ENCODE measurements at regions not wholly inside any gene's neighbourhood (a gene's known extent, or its start where the extent isn't known, plus 50 kb on each side); places are given as distances from the start of the nearest gene placed in this dataset.

DNA sequence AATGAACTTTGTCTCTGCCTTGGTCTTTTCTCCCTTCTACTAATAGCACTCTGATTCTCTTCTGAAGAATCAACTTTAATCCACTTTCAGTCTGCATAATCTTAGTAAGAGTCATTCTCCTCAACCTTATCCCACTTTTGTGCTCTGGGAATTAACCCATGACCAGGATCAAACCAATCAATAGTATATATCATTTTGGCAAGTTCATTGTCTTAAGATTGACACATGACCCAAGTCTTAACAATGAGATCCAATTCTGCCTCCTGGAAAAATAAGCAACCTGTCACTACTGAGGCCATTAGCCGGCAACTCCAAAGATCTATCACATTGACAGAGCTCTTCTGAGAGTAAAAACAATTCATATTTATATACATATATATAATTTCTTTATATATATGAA is 1358.4 kb upstream of the ADGRL3 start:
- no peak for TF ChIP-seq CEBPB (IDR thresholded peaks at IDR 0.05)
- no peak for TF ChIP-seq TEAD4 (IDR thresholded peaks at IDR 0.05)
- no peak for TF ChIP-seq FOXM1 (IDR thresholded peaks at IDR 0.05; ENCODE audit: borderline replicate concordance, low read depth)
- no peak for TF ChIP-seq EGR1 (IDR thresholded peaks at IDR 0.05)
- no peak for TF ChIP-seq TAF1 (IDR thresholded peaks at IDR 0.05; ENCODE audit: low read depth)
- no peak for TF ChIP-seq RAD21 (IDR thresholded peaks at IDR 0.05; ENCODE audit: low read depth)
- TF ChIP-seq, protein P1, sequence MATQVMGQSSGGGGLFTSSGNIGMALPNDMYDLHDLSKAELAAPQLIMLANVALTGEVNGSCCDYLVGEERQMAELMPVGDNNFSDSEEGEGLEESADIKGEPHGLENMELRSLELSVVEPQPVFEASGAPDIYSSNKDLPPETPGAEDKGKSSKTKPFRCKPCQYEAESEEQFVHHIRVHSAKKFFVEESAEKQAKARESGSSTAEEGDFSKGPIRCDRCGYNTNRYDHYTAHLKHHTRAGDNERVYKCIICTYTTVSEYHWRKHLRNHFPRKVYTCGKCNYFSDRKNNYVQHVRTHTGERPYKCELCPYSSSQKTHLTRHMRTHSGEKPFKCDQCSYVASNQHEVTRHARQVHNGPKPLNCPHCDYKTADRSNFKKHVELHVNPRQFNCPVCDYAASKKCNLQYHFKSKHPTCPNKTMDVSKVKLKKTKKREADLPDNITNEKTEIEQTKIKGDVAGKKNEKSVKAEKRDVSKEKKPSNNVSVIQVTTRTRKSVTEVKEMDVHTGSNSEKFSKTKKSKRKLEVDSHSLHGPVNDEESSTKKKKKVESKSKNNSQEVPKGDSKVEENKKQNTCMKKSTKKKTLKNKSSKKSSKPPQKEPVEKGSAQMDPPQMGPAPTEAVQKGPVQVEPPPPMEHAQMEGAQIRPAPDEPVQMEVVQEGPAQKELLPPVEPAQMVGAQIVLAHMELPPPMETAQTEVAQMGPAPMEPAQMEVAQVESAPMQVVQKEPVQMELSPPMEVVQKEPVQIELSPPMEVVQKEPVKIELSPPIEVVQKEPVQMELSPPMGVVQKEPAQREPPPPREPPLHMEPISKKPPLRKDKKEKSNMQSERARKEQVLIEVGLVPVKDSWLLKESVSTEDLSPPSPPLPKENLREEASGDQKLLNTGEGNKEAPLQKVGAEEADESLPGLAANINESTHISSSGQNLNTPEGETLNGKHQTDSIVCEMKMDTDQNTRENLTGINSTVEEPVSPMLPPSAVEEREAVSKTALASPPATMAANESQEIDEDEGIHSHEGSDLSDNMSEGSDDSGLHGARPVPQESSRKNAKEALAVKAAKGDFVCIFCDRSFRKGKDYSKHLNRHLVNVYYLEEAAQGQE (IDR thresholded peaks at IDR 0.05; ENCODE audit: low read depth), result no peak
- TF ChIP-seq YY1 (IDR thresholded peaks at IDR 0.05; ENCODE audit: low read depth), result no peak
- no peak for TF ChIP-seq NFIC (IDR thresholded peaks at IDR 0.05)
- TF ChIP-seq EP300 (IDR thresholded peaks at IDR 0.05; ENCODE audit: borderline replicate concordance), result no peak
- TF ChIP-seq, protein P2, sequence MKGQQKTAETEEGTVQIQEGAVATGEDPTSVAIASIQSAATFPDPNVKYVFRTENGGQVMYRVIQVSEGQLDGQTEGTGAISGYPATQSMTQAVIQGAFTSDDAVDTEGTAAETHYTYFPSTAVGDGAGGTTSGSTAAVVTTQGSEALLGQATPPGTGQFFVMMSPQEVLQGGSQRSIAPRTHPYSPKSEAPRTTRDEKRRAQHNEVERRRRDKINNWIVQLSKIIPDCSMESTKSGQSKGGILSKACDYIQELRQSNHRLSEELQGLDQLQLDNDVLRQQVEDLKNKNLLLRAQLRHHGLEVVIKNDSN (IDR thresholded peaks at IDR 0.05), result no peak
- no peak for TF ChIP-seq CREB1 (IDR thresholded peaks at IDR 0.05; ENCODE audit: low read depth)

DNA sequence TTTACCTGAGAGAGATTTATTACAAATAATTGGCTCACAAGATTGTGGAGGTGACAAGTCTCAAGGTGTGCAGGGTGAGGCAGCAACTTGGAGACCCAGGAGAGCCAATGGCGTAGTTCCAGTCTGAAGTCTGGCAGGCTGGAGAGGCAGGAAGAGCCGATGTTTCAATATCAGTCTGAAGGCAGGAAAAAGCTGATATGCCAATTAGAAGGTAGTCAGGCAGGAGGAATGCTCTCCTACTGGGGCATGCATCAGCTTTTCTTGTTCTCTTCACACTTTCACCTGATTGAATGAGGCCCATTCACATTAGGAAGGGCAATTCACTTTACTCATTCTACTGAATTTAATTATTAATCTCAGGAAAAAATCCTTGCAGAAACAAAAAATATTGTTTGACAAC is 1351.7 kb upstream of the ADGRL3 start:
- TF ChIP-seq RAD21 (IDR thresholded peaks at IDR 0.05; ENCODE audit: low read depth) (no peak), TCF12 (IDR thresholded peaks at IDR 0.05; ENCODE audit: low read depth) (no peak), FOXM1 (IDR thresholded peaks at IDR 0.05; ENCODE audit: borderline replicate concordance, low read depth) (no peak), TEAD4 (IDR thresholded peaks at IDR 0.05) (no peak)
- TF ChIP-seq, protein P3, sequence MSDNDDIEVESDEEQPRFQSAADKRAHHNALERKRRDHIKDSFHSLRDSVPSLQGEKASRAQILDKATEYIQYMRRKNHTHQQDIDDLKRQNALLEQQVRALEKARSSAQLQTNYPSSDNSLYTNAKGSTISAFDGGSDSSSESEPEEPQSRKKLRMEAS (IDR thresholded peaks at IDR 0.05), result no peak
- TF ChIP-seq, protein P1 (IDR thresholded peaks at IDR 0.05; ENCODE audit: low read depth), result no peak

DNA sequence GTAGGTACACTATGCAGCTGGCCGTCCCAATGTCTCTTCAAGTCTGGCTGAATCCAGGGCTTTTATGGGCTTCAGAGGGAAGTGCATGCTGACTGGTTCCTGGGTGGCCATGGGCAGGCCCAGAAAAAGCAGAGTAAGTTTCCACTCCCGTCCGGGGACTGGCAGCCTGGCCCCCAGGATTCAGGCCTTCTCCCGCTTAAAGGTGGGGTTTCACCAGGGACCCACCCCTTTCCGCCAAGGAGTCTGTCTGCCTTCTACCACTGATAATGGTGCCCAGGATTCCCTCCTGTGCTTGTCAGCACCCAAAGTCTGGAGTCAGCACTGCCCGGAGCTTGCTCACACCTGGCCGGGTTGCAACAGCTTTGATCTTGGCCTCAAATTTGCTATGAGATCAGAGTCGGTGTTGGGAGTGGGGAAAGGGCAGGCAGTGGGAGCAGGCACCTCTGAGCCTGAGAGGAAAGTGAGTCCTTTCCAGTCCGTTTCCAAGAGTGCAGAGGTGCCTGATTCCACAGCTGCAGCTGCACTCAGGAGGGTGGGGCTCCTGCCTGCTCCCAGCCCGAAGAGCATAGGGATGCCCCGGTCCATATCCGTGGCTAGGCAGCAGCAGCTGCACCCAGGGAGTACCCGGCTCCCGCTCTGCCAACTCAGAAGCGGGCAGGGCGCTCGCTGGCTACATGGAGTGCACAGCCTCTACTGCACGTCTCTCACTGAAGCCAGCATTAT is 1344.3 kb upstream of the ADGRL3 start:
- TF ChIP-seq TCF12 (IDR thresholded peaks at IDR 0.05; ENCODE audit: low read depth) (no peak), NFIC (IDR thresholded peaks at IDR 0.05) (no peak), YY1 (IDR thresholded peaks at IDR 0.05; ENCODE audit: low read depth) (no peak), RAD21 (IDR thresholded peaks at IDR 0.05; ENCODE audit: low read depth) (no peak), FOXM1 (IDR thresholded peaks at IDR 0.05; ENCODE audit: borderline replicate concordance, low read depth) (no peak), TEAD4 (IDR thresholded peaks at IDR 0.05) (no peak), EP300 (IDR thresholded peaks at IDR 0.05; ENCODE audit: borderline replicate concordance) (no peak), CEBPB (IDR thresholded peaks at IDR 0.05) (no peak), EGR1 (IDR thresholded peaks at IDR 0.05) (no peak), ZBTB7A (IDR thresholded peaks at IDR 0.05; ENCODE audit: low read depth) (no peak), CREB1 (IDR thresholded peaks at IDR 0.05; ENCODE audit: low read depth) (no peak), TAF1 (IDR thresholded peaks at IDR 0.05; ENCODE audit: low read depth) (no peak)
- TF ChIP-seq, protein P2 (IDR thresholded peaks at IDR 0.05), result no peak
- TF ChIP-seq, protein P3 (IDR thresholded peaks at IDR 0.05), result no peak
- TF ChIP-seq, protein P1 (IDR thresholded peaks at IDR 0.05; ENCODE audit: low read depth), result no peak

DNA sequence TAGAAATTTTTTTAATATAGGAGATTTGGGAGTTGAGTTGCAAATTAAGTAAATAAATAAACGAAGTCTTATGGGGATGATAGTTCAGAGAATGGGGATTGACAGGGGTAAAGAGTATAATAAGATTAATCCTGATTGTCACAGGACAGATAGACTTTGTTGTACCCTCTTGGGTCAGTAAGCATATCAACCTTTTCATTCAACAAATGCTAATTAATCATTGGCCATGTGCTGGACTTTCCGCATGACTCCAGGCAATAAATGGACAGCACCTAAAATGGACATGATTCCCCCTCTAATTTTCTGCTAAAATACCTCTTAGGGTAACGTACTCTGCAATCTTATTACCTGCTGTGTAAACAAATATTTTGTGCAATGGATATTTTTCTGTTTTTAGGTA is 1331.1 kb upstream of the ADGRL3 start:
- TF ChIP-seq NFIC (IDR thresholded peaks at IDR 0.05), result no peak
- no peak for TF ChIP-seq YY1 (IDR thresholded peaks at IDR 0.05; ENCODE audit: low read depth)
- no peak for TF ChIP-seq EGR1 (IDR thresholded peaks at IDR 0.05)
- no peak for TF ChIP-seq EP300 (IDR thresholded peaks at IDR 0.05; ENCODE audit: borderline replicate concordance)
- no peak for TF ChIP-seq CREB1 (IDR thresholded peaks at IDR 0.05; ENCODE audit: low read depth)
- no peak for TF ChIP-seq TEAD4 (IDR thresholded peaks at IDR 0.05)
- TF ChIP-seq, protein P2 (IDR thresholded peaks at IDR 0.05), result no peak
- TF ChIP-seq TAF1 (IDR thresholded peaks at IDR 0.05; ENCODE audit: low read depth), result no peak

Data from Ishikawa (cell line).